NCI-H82 (cell line): ENCODE measurements at regions not wholly inside any gene's neighbourhood (a gene's known extent, or its start where the extent isn't known, plus 50 kb on each side); places are given as distances from the start of the nearest gene placed in this dataset.
"Not testable (repeated sequence)": the region's sequence is repeated elsewhere in the genome, so short reads cannot be mapped to it uniquely, and the experiment has no call there.

ENCODE experiments used
- DNase-seq: peaks from one replicate; lab custom pipeline; 2025; lab: John Stamatoyannopoulos, UW

- no peak for DNase-seq
These were observed 83.3 kb upstream of the KIT start for GRCh38 chr4:54574500-54574899.

GRCh38 chr4:54575919-54576318 is 81.8 kb upstream of the KIT start:
- no peak for DNase-seq

GRCh38 chr4:54581807-54582206 is 76.0 kb upstream of the KIT start:
- no peak for DNase-seq

GRCh38 chr4:54585321-54586000 is 72.3 kb upstream of the KIT start:
- no peak for DNase-seq

GRCh38 chr4:54586320-54586955 is 71.3 kb upstream of the KIT start:
- DNase-seq = no peak

GRCh38 chr4:54587107-54587891 is 70.5 kb upstream of the KIT start:
- no peak for DNase-seq

GRCh38 chr4:54588404-54588803 is 69.4 kb upstream of the KIT start:
- no peak for DNase-seq

GRCh38 chr4:54589586-54589985 is 68.2 kb upstream of the KIT start:
- no peak for DNase-seq

- DNase-seq = no peak
These were observed 63.9 kb upstream of the KIT start for GRCh38 chr4:54593795-54594322.

- DNase-seq = no peak
These were observed 61.6 kb upstream of the KIT start for GRCh38 chr4:54596201-54596600.

GRCh38 chr4:54597678-54598077 is 60.1 kb upstream of the KIT start:
- DNase-seq = not testable (repeated sequence)

GRCh38 chr4:54602175-54602574 is 55.6 kb upstream of the KIT start:
- DNase-seq = not testable (repeated sequence)

- DNase-seq = no peak
These were observed 50.7 kb upstream of the KIT start for GRCh38 chr4:54607067-54607466.

GRCh38 chr4:54607521-54607920 is 50.2 kb upstream of the KIT start:
- DNase-seq = no peak
